Thyroid gland (tissue), 4 donors: ENCODE measurements at regions not wholly inside any gene's neighbourhood (a gene's known extent, or its start where the extent isn't known, plus 50 kb on each side); places are given as distances from the start of the nearest gene placed in this dataset.

Experiments used
- DNase-seq, 2 donors: peaks; one replicate each; pipeline ENCODE4 v3.0.0-alpha.2; 2019
- H3K27ac ChIP-seq, 3 donors: fragments of 200-600 bp; sonication (generic); 1 replicate in 2 of 3; 2 replicates in 1 of 3; pipeline ENCODE4 v1.5.1; 2016 to 2019; ENCODE audit warnings: mild to moderate bottlenecking in 1 of 3, moderate library complexity in 1 of 3
- H3K27me3 ChIP-seq: fragments of 200-600 bp; sonication (generic); one replicate; pipeline ENCODE4 v1.5.1; 2019
- H3K36me3 ChIP-seq, 2 donors: fragments of 200-600 bp; sonication (generic); one replicate each; pipeline ENCODE4 v1.5.1; 2016 to 2019
- H3K4me1 ChIP-seq, 2 donors: fragments of 200-600 bp; sonication (generic); one replicate each; pipeline ENCODE4 v1.5.1; 2017 to 2019
- H3K4me3 ChIP-seq, 3 donors: fragments of 200-600 bp; sonication (generic); replicated peaks in 1 of 3; 1 replicate in 2 of 3; 2 replicates in 1 of 3; pipeline ENCODE4 v1.5.1; 2016; ENCODE audit warnings: mild to moderate bottlenecking in 1 of 3
- H3K9me3 ChIP-seq: fragments of 200-600 bp; sonication (generic); one replicate; pipeline ENCODE4 v1.5.1; 2017
- POLR2A ChIP-seq, 2 donors: fragments of 450-650 bp; IDR thresholded peaks; one replicate each; pipeline ENCODE4 v1.6.1; 2017; ENCODE audit warnings: antibody characterized with exemption in 2 of 2, mild to moderate bottlenecking in 2 of 2, moderate library complexity in 1 of 2
- WGBS, 2 donors: methylation state at CpG; one replicate each; pipeline ENCODE4 v1.1.5; 2017; 5-methylcytosine and 5-hydroxymethylcytosine counted together
- intact Hi-C: fragments of 100-400 bp; cut with DNase I; formaldehyde crosslinking; loops from one replicate; pipeline ENCODE4 v1.15.1; 2023
- TF ChIP-seq, protein P1 (sequence below), 6 experiments: fragments of 200-600 bp in 3 of 6; fragments of 450-650 bp in 3 of 6; sonication (generic) in 3 of 6; IDR thresholded peaks; one replicate each; pipeline ENCODE4 v1.5.1; 2016 to 2019; ENCODE audit warnings: antibody characterized with exemption in 6 of 6, mild to moderate bottlenecking in 2 of 6, inconsistent platforms in 1 of 6, moderate library complexity in 1 of 6

DNA sequence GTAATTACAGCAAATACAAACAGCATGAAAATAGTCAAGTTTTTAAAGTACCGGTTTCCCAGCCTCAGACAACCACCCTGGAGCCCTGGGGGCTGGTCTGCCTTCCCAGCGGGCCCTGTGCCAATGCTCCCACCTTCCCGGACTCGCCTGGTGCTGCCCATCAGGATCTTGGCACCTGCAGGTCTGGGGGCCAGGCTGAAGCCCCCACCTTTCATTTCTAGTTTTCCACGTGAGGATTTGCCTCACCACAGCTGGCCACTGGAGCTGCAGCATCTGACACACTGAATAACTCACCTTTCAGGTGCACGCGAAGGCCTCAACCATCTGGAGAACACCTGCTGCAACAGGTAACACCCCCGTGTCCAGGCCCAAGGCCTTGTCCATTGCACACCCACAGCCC, 108.7 kb upstream of the THY1 start:
- no peaks in the 10 kb centered on the region for H3K36me3 ChIP-seq
- H3K4me1 ChIP-seq = no peaks in the 10 kb centered on the region
- intact Hi-C loops = no loop called here
- no peak for TF ChIP-seq POLR2A (IDR thresholded peaks at IDR 0.05)
- TF ChIP-seq, protein P1, sequence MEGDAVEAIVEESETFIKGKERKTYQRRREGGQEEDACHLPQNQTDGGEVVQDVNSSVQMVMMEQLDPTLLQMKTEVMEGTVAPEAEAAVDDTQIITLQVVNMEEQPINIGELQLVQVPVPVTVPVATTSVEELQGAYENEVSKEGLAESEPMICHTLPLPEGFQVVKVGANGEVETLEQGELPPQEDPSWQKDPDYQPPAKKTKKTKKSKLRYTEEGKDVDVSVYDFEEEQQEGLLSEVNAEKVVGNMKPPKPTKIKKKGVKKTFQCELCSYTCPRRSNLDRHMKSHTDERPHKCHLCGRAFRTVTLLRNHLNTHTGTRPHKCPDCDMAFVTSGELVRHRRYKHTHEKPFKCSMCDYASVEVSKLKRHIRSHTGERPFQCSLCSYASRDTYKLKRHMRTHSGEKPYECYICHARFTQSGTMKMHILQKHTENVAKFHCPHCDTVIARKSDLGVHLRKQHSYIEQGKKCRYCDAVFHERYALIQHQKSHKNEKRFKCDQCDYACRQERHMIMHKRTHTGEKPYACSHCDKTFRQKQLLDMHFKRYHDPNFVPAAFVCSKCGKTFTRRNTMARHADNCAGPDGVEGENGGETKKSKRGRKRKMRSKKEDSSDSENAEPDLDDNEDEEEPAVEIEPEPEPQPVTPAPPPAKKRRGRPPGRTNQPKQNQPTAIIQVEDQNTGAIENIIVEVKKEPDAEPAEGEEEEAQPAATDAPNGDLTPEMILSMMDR (IDR thresholded peaks at IDR 0.05) = no peak
- WGBS, 2 donors = 83 to 85% methylated on average over 8 of the region's 8 CpGs
- H3K27ac ChIP-seq = no peak overlapping the region
- no peaks in the 10 kb centered on the region for H3K9me3 ChIP-seq
- H3K4me3 ChIP-seq = no peak overlapping the region
- no peak for DNase-seq
- H3K27me3 ChIP-seq = no peaks in the 10 kb centered on the region

DNA sequence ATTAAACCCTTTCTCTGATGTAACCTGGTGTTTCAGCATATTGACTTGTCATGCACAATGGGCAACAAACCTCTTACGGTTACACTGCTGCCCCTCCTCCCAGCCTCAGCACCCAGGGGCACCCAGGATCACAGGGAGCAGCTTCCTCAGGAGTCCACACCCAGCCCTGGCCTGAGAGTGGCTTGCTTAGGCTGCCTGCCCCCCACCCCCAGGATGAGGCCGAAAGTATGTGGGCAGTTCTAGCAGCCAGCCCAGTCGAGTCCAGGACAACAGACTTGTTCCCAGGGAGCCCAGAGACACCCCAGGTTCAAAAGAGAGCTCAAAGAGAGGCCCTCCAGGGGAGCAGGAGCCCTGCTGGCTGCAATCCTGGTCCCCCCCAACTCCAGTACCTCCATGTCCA, 108.1 kb upstream of the THY1 start:
- no peak for TF ChIP-seq POLR2A (IDR thresholded peaks at IDR 0.05)
- TF ChIP-seq, protein P1 (IDR thresholded peaks at IDR 0.05) = no peak
- WGBS, 2 donors = 70 to 77% methylated on average over 2 to 3 of the region's 3 CpGs
- DNase-seq = no peak
- no peaks in the 10 kb centered on the region for H3K9me3 ChIP-seq
- no peak overlapping the region for H3K27ac ChIP-seq
- no peak overlapping the region for H3K4me3 ChIP-seq
- no peaks in the 10 kb centered on the region for H3K27me3 ChIP-seq
- intact Hi-C loops = no loop called here
- H3K36me3 ChIP-seq = no peaks in the 10 kb centered on the region
- no peaks in the 10 kb centered on the region for H3K4me1 ChIP-seq

DNA sequence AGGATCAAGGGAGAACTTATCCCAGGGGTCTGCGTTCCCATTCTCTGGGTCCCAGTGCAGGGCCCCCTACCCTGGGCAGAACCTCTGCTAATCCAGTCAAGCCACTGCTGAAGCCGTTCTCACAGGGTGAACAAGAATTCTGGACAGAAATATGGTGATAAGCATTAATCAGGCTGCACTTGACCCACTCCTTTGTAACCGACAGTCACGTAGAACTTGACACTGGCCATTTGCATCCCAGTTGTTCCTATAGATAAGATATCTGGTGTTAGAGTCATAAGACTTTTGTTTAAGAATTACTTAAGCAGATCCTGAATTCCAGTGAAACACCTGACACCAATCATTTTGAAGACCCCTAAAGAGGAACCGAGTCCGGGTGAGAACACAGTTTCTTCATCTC, 107.5 kb upstream of the THY1 start:
- whole genome bisulfite sequencing, 2 donors = 80 to 83% methylated on average over 6 of the region's 6 CpGs
- intact Hi-C loops = no loop called here

DNA sequence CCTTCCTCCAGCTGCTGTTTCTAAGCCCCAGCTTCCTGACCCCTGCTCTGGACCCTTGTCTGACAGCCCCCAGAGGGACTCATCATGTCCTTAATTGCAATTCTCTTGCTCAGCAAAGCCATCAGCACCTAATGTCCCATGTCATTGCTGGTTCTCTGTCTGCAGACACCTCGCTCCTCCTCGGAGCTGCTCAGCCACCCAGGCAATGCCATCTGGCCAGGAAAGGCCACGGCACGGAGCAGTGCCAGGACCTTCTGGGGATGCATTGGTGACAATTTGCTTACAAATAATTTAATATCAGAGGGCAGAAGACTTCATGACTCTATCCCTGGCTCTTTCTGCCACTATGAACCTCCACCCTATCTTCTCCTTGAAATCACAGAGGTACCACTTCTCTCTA, 107.0 kb upstream of the THY1 start:
- TF ChIP-seq, protein P1 (IDR thresholded peaks at IDR 0.05) = no peak
- TF ChIP-seq POLR2A (IDR thresholded peaks at IDR 0.05) = no peak
- WGBS, 2 donors = 37 to 50% methylated on average over 4 of the region's 4 CpGs

More for the DNA sequence above, 107.5 kb upstream of the THY1 start:
- TF ChIP-seq POLR2A (IDR thresholded peaks at IDR 0.05) = no peak
- TF ChIP-seq, protein P1 (IDR thresholded peaks at IDR 0.05) = no peak
- no peaks in the 10 kb centered on the region for H3K4me1 ChIP-seq
- DNase-seq = no peak
- no peaks in the 10 kb centered on the region for H3K9me3 ChIP-seq
- no peaks in the 10 kb centered on the region for H3K27me3 ChIP-seq
- no peak overlapping the region for H3K4me3 ChIP-seq
- H3K36me3 ChIP-seq = no peaks in the 10 kb centered on the region
- no peak overlapping the region for H3K27ac ChIP-seq

DNA sequence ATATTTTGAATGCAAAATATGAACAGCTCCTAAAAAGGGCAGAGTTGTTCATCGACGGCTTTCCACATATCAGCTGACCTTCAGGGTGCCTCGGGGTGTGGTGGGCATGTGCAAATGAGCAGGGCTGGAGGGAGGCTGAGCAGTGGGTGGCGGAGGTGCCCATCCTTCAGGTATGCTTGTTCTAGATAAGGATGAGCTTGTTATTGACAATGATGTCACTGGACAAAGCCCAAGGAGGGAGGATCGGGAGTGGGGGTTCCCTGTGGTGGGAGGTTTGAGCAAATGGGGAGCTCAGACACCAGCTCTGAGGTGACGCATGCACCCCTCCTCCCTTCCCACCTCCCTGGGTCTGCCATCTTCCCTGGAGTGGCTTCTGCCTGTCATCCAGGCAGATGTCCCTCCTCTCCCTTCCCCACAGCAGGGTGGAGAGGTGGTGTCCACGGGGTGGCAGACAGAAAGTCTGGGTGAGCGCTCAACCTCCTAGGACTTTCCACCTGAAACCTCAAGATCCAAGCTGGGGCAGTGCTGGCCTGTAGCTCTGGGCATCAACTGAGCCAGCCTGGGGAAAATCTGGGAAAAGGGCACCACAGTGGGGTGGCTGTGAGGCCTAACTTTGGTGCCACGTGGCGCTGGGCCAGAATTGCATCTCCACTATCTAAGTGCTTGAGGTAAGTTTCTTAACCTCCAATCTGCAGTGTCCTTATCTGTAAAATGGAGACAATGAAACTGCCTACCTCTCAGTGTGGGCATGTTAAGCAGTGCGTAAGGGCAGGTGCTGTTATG, 106.3 kb upstream of the THY1 start:
- TF ChIP-seq, protein P1 (IDR thresholded peaks at IDR 0.05) = no peak
- TF ChIP-seq POLR2A (IDR thresholded peaks at IDR 0.05) = no peak
- WGBS, 2 donors = 79 to 83% methylated on average over 9 to 11 of the region's 11 CpGs
- Histone ChIP-seq H3K27ac (no peak overlapping the region), H3K36me3 (no peaks in the 10 kb centered on the region), H3K4me3 (no peak overlapping the region), H3K4me1 (no peaks in the 10 kb centered on the region), H3K27me3 (no peaks in the 10 kb centered on the region), H3K9me3 (no peaks in the 10 kb centered on the region)
- intact Hi-C loops = no loop called here
- no peak for DNase-seq

More for the DNA sequence above, 107.0 kb upstream of the THY1 start:
- Histone ChIP-seq H3K9me3 (no peaks in the 10 kb centered on the region), H3K4me1 (no peaks in the 10 kb centered on the region), H3K27ac (no peak overlapping the region), H3K36me3 (no peaks in the 10 kb centered on the region), H3K4me3 (no peak overlapping the region), H3K27me3 (no peaks in the 10 kb centered on the region)
- no peak for DNase-seq
- intact Hi-C loops = no loop called here
